BE2C (cell line): ENCODE measurements at regions not wholly inside any gene's neighbourhood (a gene's known extent, or its start where the extent isn't known, plus 50 kb on each side); places are given as distances from the start of the nearest gene placed in this dataset.

Experiments
- DNase-seq: peaks from one replicate; pipeline ENCODE4 v3.0.0-alpha.2; 2020
- H3K27me3 ChIP-seq: fragments of 250-450 bp; sonication (Bioruptor Pico); 2 replicates; pipeline ENCODE4 v1.5.1; 2020; ENCODE audit warnings: mild to moderate bottlenecking
- H3K36me3 ChIP-seq: fragments of 250-450 bp; sonication (Bioruptor Pico); 2 replicates; pipeline ENCODE4 v1.5.1; 2020; ENCODE audit warnings: mild to moderate bottlenecking
- H3K4me1 ChIP-seq: fragments of 250-450 bp; sonication (Bioruptor Pico); 2 replicates; pipeline ENCODE4 v1.5.1; 2020
- H3K4me3 ChIP-seq: 2 replicates; pipeline ENCODE4 v1.5.1; 2011; ENCODE audit warnings: low read depth, low read length
- H3K9me3 ChIP-seq: fragments of 250-450 bp; sonication (Bioruptor Pico); 2 replicates; pipeline ENCODE4 v1.5.1; 2020
- TF ChIP-seq, protein P1 (sequence below): IDR thresholded peaks from 2 replicates; pipeline ENCODE4 v1.5.1; 2012; ENCODE audit warnings: mild to moderate bottlenecking, low read depth, low read length

DNA sequence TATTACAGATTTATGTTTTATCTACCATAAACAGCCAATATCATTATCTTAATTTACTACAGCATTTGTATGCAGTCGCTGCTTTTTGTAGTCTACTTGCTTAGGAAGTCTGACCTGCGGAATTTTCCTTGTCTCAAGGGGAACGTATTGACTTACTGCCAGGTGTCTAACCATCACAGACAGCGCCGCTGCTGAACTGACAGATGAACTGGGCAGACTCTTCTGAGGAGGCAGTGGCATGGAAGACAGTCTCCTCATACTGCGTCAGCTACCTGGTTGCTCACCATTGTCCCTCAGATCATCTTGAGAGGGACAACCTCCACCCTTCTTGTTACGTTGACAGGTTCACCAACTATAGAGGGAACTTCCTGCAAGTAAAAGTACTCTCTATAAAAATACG lies 574.3 kb upstream of the ZNF462 start:
- TF ChIP-seq, protein P1, sequence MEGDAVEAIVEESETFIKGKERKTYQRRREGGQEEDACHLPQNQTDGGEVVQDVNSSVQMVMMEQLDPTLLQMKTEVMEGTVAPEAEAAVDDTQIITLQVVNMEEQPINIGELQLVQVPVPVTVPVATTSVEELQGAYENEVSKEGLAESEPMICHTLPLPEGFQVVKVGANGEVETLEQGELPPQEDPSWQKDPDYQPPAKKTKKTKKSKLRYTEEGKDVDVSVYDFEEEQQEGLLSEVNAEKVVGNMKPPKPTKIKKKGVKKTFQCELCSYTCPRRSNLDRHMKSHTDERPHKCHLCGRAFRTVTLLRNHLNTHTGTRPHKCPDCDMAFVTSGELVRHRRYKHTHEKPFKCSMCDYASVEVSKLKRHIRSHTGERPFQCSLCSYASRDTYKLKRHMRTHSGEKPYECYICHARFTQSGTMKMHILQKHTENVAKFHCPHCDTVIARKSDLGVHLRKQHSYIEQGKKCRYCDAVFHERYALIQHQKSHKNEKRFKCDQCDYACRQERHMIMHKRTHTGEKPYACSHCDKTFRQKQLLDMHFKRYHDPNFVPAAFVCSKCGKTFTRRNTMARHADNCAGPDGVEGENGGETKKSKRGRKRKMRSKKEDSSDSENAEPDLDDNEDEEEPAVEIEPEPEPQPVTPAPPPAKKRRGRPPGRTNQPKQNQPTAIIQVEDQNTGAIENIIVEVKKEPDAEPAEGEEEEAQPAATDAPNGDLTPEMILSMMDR = no peak
- H3K4me3 ChIP-seq = no peak overlapping the region
- H3K36me3 ChIP-seq = no peaks in the 10 kb centered on the region
- H3K27me3 ChIP-seq = no peaks in the 10 kb centered on the region
- no peaks in the 10 kb centered on the region for H3K9me3 ChIP-seq
- DNase-seq = no peak
- H3K4me1 ChIP-seq = peaks cover 19% of the 10 kb centered on the region

DNA sequence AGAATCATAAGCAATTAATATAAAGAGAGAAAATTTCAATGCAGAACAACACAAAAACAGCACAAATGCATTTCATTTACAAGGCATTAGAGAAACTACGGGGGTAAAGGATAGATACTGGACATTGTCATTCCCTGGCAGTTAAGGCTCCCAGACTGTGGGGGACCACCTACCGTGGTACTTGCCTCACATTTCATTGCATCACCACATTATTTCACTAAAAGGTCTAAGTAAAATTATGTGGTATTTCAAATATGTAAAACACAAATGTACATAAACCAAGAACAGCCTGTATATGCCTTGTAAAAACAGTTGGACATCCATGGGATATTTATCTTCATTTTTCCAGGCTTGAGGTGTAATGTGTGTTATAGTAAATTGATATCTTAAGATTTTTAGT lies 571.2 kb upstream of the ZNF462 start:
- no peak for DNase-seq
- Histone ChIP-seq H3K36me3 (no peaks in the 10 kb centered on the region), H3K9me3 (no peaks in the 10 kb centered on the region), H3K4me1 (peaks cover 10% of the 10 kb centered on the region), H3K4me3 (no peak overlapping the region), H3K27me3 (no peaks in the 10 kb centered on the region)
- TF ChIP-seq, protein P1 = no peak

DNA sequence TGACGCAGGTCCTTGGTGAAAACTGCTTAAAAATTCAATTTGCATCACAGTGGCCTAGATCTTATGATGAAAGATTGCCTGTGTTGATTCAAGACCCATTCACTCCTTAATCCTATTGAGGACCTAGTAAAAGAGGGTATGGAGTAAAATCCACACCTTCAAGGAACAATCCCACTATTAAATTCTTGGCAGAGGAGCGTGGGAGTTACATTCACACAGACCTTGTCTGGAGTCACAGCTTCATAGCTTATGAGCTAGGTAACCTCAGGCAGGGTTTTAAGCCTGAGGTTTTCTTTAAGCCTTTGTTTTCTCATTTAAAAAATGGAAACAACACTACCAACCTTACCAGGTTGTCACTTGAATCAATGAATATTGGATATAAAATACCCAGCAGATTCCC lies 566.5 kb upstream of the ZNF462 start:
- Histone ChIP-seq H3K9me3 (no peaks in the 10 kb centered on the region), H3K36me3 (no peaks in the 10 kb centered on the region), H3K27me3 (no peaks in the 10 kb centered on the region), H3K4me3 (no peak overlapping the region), H3K4me1 (0 out of 2 replicates have a peak, but pooled peaks cover 4% of the 10 kb centered on the region)
- TF ChIP-seq, protein P1 = no peak
- DNase-seq = no peak

DNA sequence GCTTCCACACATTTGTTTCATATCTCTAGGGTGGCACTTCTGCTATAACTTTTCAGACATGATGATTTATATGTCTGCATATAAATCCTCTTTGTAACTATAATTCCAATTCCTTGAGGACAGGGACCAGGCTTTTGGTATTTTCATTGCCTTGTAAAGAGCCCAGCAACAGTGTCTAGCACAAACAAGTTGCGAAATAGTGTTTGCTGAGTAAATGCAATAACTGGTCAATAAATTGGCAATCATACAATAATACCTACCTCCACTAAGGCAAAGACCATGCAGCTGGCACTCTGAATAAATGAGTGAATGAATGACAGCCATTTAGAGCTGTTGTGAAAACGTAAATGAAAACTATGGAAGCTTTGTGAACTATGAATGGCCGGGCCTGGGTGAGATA lies 564.0 kb upstream of the ZNF462 start:
- Histone ChIP-seq H3K4me1 (0 out of 2 replicates have a peak, but pooled peaks cover 4% of the 10 kb centered on the region), H3K9me3 (no peaks in the 10 kb centered on the region), H3K4me3 (no peak overlapping the region), H3K27me3 (no peaks in the 10 kb centered on the region), H3K36me3 (no peaks in the 10 kb centered on the region)
- no peak for DNase-seq
- TF ChIP-seq, protein P1 = no peak

DNA sequence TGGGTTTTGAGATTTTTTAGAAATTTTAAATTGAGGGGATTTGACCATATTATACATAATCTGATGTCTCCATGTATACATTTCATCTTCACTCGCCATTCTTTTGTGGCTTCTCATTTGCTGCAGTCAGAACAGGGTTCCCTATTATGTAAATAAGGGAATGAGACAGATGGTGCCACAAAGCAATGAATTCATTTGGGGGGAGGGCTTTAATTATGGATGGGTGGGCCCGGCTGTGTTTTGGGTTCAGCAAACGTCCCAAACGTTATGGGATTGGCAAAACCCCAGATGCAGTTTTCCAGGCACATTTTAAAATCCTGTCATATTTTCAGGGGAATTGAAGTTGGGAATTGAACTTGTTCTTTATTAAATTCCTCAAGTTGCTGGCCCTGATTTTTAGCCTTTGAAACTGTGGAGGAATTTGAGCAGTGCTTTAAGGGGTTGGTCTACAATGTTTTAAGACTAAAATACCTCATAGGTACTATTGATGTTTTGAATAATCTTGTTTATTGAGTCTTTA lies 558.5 kb upstream of the ZNF462 start:
- H3K4me3 ChIP-seq = no peak overlapping the region
- no peaks in the 10 kb centered on the region for H3K4me1 ChIP-seq
- TF ChIP-seq, protein P1 = no peak
- H3K27me3 ChIP-seq = no peaks in the 10 kb centered on the region
- no peaks in the 10 kb centered on the region for H3K9me3 ChIP-seq
- H3K36me3 ChIP-seq = no peaks in the 10 kb centered on the region
- DNase-seq = no peak

DNA sequence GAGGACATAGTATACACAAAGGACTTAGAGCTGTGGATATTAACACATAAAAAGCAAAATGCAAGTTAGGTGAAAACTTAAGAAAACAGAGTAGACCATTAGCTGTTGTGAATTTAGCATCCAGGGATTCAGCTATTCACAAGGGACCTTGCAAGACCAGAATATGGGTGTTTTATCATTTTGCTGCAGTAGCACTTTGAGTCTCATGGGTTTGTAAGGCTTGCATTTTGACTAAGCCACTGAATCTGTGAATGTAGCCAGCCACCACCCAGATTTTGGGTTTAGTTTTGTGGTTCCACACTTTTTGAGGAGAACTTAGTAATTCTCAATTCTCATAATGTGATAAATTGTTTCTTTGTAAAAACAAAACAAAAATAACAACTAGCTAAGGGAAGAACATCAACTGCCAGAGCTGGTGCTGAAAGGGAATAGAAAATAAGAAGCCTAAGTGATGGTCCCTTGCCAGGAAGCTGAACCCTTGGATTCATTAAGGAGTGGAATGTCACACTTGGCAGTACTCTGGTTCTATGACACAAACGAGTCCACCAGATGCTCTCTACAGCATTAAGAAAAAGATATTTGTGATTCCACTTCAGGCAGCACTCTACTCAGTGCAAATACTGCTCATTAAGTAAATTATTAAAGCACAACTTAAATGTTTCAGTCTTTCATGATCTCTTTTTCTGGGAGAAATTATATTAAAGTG lies 557.4 kb upstream of the ZNF462 start:
- Histone ChIP-seq H3K4me1 (no peaks in the 10 kb centered on the region), H3K27me3 (no peaks in the 10 kb centered on the region), H3K4me3 (no peak overlapping the region), H3K36me3 (no peaks in the 10 kb centered on the region), H3K9me3 (no peaks in the 10 kb centered on the region)
- no peak for DNase-seq
- TF ChIP-seq, protein P1 = no peak
